NCI-H1694 (cell line): ENCODE measurements at regions not wholly inside any gene's neighbourhood (a gene's known extent, or its start where the extent isn't known, plus 50 kb on each side); places are given as distances from the start of the nearest gene placed in this dataset.

Source experiments
- DNase-seq: peaks from one replicate; lab custom pipeline; 2025; lab: John Stamatoyannopoulos, UW

GRCh38 chr3:162122405-162122804 lies 625.8 kb downstream of the OTOL1 start:
- DNase-seq: no peak

GRCh38 chr3:162125790-162126189 lies 629.2 kb downstream of the OTOL1 start:
- DNase-seq: no peak

- no peak for DNase-seq
Observed at GRCh38 chr3:162130582-162130981, 634.0 kb downstream of the OTOL1 start.

GRCh38 chr3:162132981-162133380 lies 636.4 kb downstream of the OTOL1 start:
- no peak for DNase-seq

- DNase-seq: no peak
Observed at GRCh38 chr3:162134571-162134970, 638.0 kb downstream of the OTOL1 start.

- DNase-seq: no peak
Observed at GRCh38 chr3:162136136-162136535, 639.5 kb downstream of the OTOL1 start.

GRCh38 chr3:162138509-162138908 lies 641.9 kb downstream of the OTOL1 start:
- DNase-seq: no peak

GRCh38 chr3:162139841-162140240 lies 643.2 kb downstream of the OTOL1 start:
- DNase-seq: no peak

- DNase-seq: no peak
Observed at GRCh38 chr3:162141272-162141791, 644.7 kb downstream of the OTOL1 start.

- DNase-seq: no peak
Observed at GRCh38 chr3:162142511-162142910, 645.9 kb downstream of the OTOL1 start.

- no peak for DNase-seq
Observed at GRCh38 chr3:162143180-162143579, 646.6 kb downstream of the OTOL1 start.

GRCh38 chr3:162147996-162148395 lies 651.4 kb downstream of the OTOL1 start:
- no peak for DNase-seq

GRCh38 chr3:162150790-162151189 lies 654.2 kb downstream of the OTOL1 start:
- DNase-seq: no peak

- no peak for DNase-seq
Observed at GRCh38 chr3:162152636-162153035, 656.0 kb downstream of the OTOL1 start.

- no peak for DNase-seq
Observed at GRCh38 chr3:162161595-162161994, 665.0 kb downstream of the OTOL1 start.

GRCh38 chr3:162165346-162165745 lies 668.7 kb downstream of the OTOL1 start:
- no peak for DNase-seq

- DNase-seq: no peak
Observed at GRCh38 chr3:162166543-162166942, 669.9 kb downstream of the OTOL1 start.

GRCh38 chr3:162168715-162169114 lies 672.1 kb downstream of the OTOL1 start:
- DNase-seq: no peak

- DNase-seq: no peak
Observed at GRCh38 chr3:162170581-162170980, 674.0 kb downstream of the OTOL1 start.

GRCh38 chr3:162171970-162172369 lies 675.4 kb downstream of the OTOL1 start:
- DNase-seq: no peak

- DNase-seq: no peak
Observed at GRCh38 chr3:162175145-162175544, 678.5 kb downstream of the OTOL1 start.

GRCh38 chr3:162175878-162176277 lies 679.3 kb downstream of the OTOL1 start:
- DNase-seq: no peak

GRCh38 chr3:162183440-162183839 lies 686.8 kb downstream of the OTOL1 start:
- no peak for DNase-seq

GRCh38 chr3:162192340-162193029 lies 695.9 kb downstream of the OTOL1 start:
- DNase-seq: no peak
